ENCODE measurements at regions not wholly inside any gene's neighbourhood (a gene's known extent, or its start where the extent isn't known, plus 50 kb on each side); places are given as distances from the start of the nearest gene placed in this dataset.

DNA sequence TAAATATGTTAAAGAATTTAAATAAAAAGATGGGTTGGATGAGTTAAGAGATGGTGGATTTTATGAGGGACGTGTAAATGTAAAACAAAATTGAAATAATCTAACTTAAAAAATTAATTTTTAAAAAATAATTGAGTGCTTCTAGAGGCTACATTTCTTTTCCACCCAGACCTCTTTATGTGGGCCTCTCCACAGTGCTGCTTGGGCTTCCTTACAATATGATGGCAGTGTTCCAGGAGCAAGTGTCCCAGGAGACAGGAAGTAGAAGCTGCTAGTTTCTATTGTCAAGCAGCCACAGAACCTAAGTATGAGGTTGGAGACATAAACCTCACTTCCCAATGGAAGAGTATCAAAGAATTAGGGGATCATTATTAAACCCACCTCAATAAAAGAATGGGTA lies 205.7 kb upstream of the CPHXL start:
- TF ChIP-seq EZH2phosphoT487 (IDR thresholded peaks at IDR 0.05; ENCODE audit: borderline replicate concordance, low read length) (no peak), CTCF (IDR thresholded peaks at IDR 0.05; ENCODE audit: low read depth, low read length, poor library complexity, severe bottlenecking) (no peak)
